ENCODE measurements at regions not wholly inside any gene's neighbourhood (a gene's known extent, or its start where the extent isn't known, plus 50 kb on each side); places are given as distances from the start of the nearest gene placed in this dataset.

DNA sequence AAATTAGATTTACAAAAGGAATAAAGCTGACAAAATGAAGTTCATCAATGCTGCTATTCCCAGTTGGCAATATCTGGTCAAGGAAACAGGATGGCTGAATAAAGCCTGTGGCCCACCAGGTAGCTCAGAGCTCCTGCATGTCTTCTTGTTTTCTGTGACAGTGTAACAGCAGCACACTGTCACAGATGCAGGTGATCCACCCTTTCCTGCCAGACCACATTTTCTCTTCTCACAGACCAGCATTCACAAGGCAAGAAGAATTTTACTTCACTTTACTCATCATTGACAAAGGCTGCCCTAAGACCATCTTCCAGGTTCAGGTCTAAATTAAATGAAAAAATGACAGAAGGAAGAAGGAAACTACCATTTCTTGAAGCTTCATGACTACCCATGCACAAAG lies 166.2 kb upstream of the MEIS1 start:
- TF ChIP-seq, protein P1, sequence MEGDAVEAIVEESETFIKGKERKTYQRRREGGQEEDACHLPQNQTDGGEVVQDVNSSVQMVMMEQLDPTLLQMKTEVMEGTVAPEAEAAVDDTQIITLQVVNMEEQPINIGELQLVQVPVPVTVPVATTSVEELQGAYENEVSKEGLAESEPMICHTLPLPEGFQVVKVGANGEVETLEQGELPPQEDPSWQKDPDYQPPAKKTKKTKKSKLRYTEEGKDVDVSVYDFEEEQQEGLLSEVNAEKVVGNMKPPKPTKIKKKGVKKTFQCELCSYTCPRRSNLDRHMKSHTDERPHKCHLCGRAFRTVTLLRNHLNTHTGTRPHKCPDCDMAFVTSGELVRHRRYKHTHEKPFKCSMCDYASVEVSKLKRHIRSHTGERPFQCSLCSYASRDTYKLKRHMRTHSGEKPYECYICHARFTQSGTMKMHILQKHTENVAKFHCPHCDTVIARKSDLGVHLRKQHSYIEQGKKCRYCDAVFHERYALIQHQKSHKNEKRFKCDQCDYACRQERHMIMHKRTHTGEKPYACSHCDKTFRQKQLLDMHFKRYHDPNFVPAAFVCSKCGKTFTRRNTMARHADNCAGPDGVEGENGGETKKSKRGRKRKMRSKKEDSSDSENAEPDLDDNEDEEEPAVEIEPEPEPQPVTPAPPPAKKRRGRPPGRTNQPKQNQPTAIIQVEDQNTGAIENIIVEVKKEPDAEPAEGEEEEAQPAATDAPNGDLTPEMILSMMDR (IDR thresholded peaks at IDR 0.05), result no peak
- no peak for TF ChIP-seq POLR2A (IDR thresholded peaks at IDR 0.05)

All from gastroesophageal sphincter (tissue), 3 donors.